ENCODE measurements at regions not wholly inside any gene's neighbourhood (a gene's known extent, or its start where the extent isn't known, plus 50 kb on each side); places are given as distances from the start of the nearest gene placed in this dataset.

DNA sequence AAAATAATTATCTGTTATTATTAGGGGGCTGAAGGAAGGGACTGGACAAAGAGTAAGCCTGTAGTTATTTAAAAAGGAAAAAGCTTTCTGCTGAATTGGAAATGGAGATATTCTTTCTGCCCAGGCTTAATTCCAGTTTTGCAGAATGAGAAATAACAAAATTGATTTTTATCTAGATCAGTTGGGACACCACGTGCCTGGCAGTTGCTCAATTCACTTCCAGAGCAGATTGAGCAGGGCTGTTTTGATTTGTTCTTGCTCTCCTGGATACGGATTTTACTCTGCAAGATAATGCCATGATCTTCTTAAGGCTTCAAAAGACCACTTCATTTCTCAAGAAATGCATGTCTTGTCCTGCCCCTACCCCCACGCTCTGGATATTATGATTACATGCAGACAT lies 524.3 kb downstream of the TCERG1L start:
- intact Hi-C loops (cut with micrococcal nuclease), result no loop called here
- Histone ChIP-seq H3K79me2 (ENCODE audit: low read length) (no peaks in the 10 kb centered on the region), H3K27ac (ENCODE audit: low read length) (no peak overlapping the region), H3K36me3 (ENCODE audit: low read depth, low read length) (no peaks in the 10 kb centered on the region), H3K4me1 (ENCODE audit: insufficient read depth, low read length) (no peaks in the 10 kb centered on the region), H3K9me2 (replicated peaks; ENCODE audit: low read length) (no peaks in the 10 kb centered on the region), H3K9me3 (ENCODE audit: low read length) (no peaks in the 10 kb centered on the region), H4K20me1 (ENCODE audit: low read length) (no peaks in the 10 kb centered on the region), H3K4me2 (ENCODE audit: low read length) (no peak overlapping the region), H3K4me3 (ENCODE audit: low read length) (no peak overlapping the region), H3K9ac (ENCODE audit: low read length) (no peak overlapping the region), H2AFZ (ENCODE audit: low read length) (no peak overlapping the region), H3K27me3 (ENCODE audit: low read length) (no peaks in the 10 kb centered on the region), H3F3A (ENCODE audit: low read length, unreplicated experiment) (no peaks in the 10 kb centered on the region)
- TF ChIP-seq EZH2phosphoT487 (IDR thresholded peaks at IDR 0.05; ENCODE audit: borderline replicate concordance, low read length) (no peak), EZH2 (IDR thresholded peaks at IDR 0.05; ENCODE audit: low read length, unreplicated experiment) (no peak)
- TF ChIP-seq, protein P1, sequence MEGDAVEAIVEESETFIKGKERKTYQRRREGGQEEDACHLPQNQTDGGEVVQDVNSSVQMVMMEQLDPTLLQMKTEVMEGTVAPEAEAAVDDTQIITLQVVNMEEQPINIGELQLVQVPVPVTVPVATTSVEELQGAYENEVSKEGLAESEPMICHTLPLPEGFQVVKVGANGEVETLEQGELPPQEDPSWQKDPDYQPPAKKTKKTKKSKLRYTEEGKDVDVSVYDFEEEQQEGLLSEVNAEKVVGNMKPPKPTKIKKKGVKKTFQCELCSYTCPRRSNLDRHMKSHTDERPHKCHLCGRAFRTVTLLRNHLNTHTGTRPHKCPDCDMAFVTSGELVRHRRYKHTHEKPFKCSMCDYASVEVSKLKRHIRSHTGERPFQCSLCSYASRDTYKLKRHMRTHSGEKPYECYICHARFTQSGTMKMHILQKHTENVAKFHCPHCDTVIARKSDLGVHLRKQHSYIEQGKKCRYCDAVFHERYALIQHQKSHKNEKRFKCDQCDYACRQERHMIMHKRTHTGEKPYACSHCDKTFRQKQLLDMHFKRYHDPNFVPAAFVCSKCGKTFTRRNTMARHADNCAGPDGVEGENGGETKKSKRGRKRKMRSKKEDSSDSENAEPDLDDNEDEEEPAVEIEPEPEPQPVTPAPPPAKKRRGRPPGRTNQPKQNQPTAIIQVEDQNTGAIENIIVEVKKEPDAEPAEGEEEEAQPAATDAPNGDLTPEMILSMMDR (conservative IDR thresholded peaks at IDR 0.05; ENCODE audit: low read depth, low read length), result no peak
- BruUV-seq (replicated peaks), result no TSS peak
- POLR2A ChIA-PET (ENCODE audit: unreplicated experiment), result no interaction called here
- CTCF ChIA-PET, result no interaction called here
- ATAC-seq (no peak), DNase-seq (no peak)

DNA sequence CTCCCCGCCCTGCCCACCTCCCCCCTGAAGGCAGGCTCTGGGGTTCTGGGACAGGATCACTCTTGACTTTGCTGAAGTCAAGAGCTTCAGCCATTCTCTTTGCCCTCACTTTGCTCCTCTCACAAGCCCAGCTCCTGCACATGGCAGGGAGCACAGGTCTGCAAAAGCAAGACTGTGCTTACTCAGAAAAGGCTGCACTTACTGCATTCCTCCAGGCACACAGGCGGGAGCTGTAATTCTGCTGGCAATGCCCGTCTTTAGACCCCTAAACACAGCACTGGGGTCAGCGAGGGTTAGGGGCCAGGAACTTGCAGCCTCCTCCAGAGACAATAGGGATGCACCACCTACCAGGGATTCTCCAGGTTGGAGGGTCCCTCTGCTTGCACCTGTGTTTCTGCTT lies 523.7 kb downstream of the TCERG1L start:
- Histone ChIP-seq H2AFZ (ENCODE audit: low read length) (no peak overlapping the region), H3K27ac (ENCODE audit: low read length) (no peak overlapping the region), H3K9me2 (replicated peaks; ENCODE audit: low read length) (no peaks in the 10 kb centered on the region), H4K20me1 (ENCODE audit: low read length) (no peaks in the 10 kb centered on the region), H3K27me3 (ENCODE audit: low read length) (no peaks in the 10 kb centered on the region), H3K36me3 (ENCODE audit: low read depth, low read length) (no peaks in the 10 kb centered on the region), H3K9ac (ENCODE audit: low read length) (no peak overlapping the region), H3F3A (ENCODE audit: low read length, unreplicated experiment) (no peaks in the 10 kb centered on the region), H3K4me2 (ENCODE audit: low read length) (no peak overlapping the region), H3K79me2 (ENCODE audit: low read length) (no peaks in the 10 kb centered on the region), H3K4me1 (ENCODE audit: insufficient read depth, low read length) (no peaks in the 10 kb centered on the region), H3K4me3 (ENCODE audit: low read length) (no peak overlapping the region), H3K9me3 (ENCODE audit: low read length) (no peaks in the 10 kb centered on the region)
- POLR2A ChIA-PET (ENCODE audit: unreplicated experiment), result no interaction called here
- no TSS peak for BruUV-seq (replicated peaks)
- DNase-seq (no peak), ATAC-seq (no peak)
- CTCF ChIA-PET, result no interaction called here
- intact Hi-C loops (cut with micrococcal nuclease), result no loop called here
- TF ChIP-seq, protein P1 (conservative IDR thresholded peaks at IDR 0.05; ENCODE audit: low read depth, low read length), result no peak
- no peak for TF ChIP-seq EZH2 (IDR thresholded peaks at IDR 0.05; ENCODE audit: low read length, unreplicated experiment)
- TF ChIP-seq EZH2phosphoT487 (IDR thresholded peaks at IDR 0.05; ENCODE audit: borderline replicate concordance, low read length), result no peak

DNA sequence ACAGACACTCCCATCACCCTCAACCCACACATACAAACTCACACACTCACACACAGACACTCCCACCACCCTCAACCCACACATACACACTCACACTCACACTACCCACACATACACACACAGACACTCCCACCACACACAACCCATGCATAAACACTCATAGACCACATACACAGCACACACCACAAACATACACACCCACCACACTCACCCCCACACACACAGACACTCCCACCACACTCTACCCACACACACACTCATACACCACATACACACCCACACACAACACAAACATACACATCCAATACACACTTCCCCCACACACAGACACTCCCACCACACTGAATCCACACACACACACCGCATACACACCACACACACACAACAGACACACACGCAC lies 521.2 kb downstream of the TCERG1L start:
- H3K27ac ChIP-seq (ENCODE audit: low read length), result no peak overlapping the region
- ATAC-seq (no peak), DNase-seq (no peak)
- no TSS peak for BruUV-seq (replicated peaks)
- no peaks in the 10 kb centered on the region for H3K4me1 ChIP-seq (ENCODE audit: insufficient read depth, low read length)
- POLR2A ChIA-PET (ENCODE audit: unreplicated experiment), result no interaction called here
- H3K9me2 ChIP-seq (replicated peaks; ENCODE audit: low read length), result no peaks in the 10 kb centered on the region
- intact Hi-C loops (cut with micrococcal nuclease), result no loop called here
- no peak overlapping the region for H2AFZ ChIP-seq (ENCODE audit: low read length)
- no peak overlapping the region for H3K4me2 ChIP-seq (ENCODE audit: low read length)
- no peak overlapping the region for H3K9ac ChIP-seq (ENCODE audit: low read length)
- H3K4me3 ChIP-seq (ENCODE audit: low read length), result no peak overlapping the region
- H3K79me2 ChIP-seq (ENCODE audit: low read length), result no peaks in the 10 kb centered on the region
- CTCF ChIA-PET, result no interaction called here
- no peaks in the 10 kb centered on the region for H3K9me3 ChIP-seq (ENCODE audit: low read length)
- H3F3A ChIP-seq (ENCODE audit: low read length, unreplicated experiment), result no peaks in the 10 kb centered on the region
- no peaks in the 10 kb centered on the region for H3K27me3 ChIP-seq (ENCODE audit: low read length)
- no peaks in the 10 kb centered on the region for H4K20me1 ChIP-seq (ENCODE audit: low read length)
- H3K36me3 ChIP-seq (ENCODE audit: low read depth, low read length), result no peaks in the 10 kb centered on the region
- TF ChIP-seq, protein P1 (conservative IDR thresholded peaks at IDR 0.05; ENCODE audit: low read depth, low read length), result no peak
- TF ChIP-seq EZH2phosphoT487 (IDR thresholded peaks at IDR 0.05; ENCODE audit: borderline replicate concordance, low read length) (no peak), EZH2 (IDR thresholded peaks at IDR 0.05; ENCODE audit: low read length, unreplicated experiment) (no peak)
